ENCODE measurements at regions not wholly inside any gene's neighbourhood (a gene's known extent, or its start where the extent isn't known, plus 50 kb on each side); places are given as distances from the start of the nearest gene placed in this dataset.

- TF ChIP-seq, protein P1, sequence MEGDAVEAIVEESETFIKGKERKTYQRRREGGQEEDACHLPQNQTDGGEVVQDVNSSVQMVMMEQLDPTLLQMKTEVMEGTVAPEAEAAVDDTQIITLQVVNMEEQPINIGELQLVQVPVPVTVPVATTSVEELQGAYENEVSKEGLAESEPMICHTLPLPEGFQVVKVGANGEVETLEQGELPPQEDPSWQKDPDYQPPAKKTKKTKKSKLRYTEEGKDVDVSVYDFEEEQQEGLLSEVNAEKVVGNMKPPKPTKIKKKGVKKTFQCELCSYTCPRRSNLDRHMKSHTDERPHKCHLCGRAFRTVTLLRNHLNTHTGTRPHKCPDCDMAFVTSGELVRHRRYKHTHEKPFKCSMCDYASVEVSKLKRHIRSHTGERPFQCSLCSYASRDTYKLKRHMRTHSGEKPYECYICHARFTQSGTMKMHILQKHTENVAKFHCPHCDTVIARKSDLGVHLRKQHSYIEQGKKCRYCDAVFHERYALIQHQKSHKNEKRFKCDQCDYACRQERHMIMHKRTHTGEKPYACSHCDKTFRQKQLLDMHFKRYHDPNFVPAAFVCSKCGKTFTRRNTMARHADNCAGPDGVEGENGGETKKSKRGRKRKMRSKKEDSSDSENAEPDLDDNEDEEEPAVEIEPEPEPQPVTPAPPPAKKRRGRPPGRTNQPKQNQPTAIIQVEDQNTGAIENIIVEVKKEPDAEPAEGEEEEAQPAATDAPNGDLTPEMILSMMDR (IDR thresholded peaks at IDR 0.05), result no peak
- TF ChIP-seq POLR2A (IDR thresholded peaks at IDR 0.05), result no peak
Measured at GRCh38 chr22:26897384-26897783, 240.0 kb downstream of the MIAT start.

All from prostate gland (tissue), 2 donors.